ENCODE measurements at regions not wholly inside any gene's neighbourhood (a gene's known extent, or its start where the extent isn't known, plus 50 kb on each side); places are given as distances from the start of the nearest gene placed in this dataset.

- in situ Hi-C loops (cut with MboI; ENCODE audit: low pct_unique_long_range_greater_than_20kb, low sequenced_read_pairs) = no loop called here
- DNase-seq = no peak
These were observed 187.6 kb upstream of the KLF14 start for GRCh38 chr7:130921391-130922180.

GRCh38 chr7:130922206-130923112 lies 188.5 kb upstream of the KLF14 start:
- in situ Hi-C loops (cut with MboI; ENCODE audit: low pct_unique_long_range_greater_than_20kb, low sequenced_read_pairs) = no loop called here
- DNase-seq = no peak

DNA sequence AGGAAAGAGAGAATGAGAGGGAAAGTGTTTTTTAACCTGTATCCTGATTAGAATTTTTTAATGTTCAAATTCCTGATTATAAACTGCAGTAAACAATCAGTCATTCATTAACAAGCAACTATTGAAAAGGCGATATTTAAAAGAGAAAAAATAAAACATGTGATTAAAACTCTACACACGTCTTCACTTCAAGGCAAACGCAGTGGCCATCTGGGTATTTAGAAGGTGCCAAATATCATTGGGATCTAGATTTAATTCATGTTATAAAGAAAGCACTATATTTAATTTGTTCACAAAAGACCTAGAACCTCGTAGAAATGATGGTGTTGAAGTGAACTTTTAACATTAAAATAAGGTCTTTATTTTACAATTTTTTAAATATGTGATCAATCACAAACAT lies 189.4 kb upstream of the KLF14 start:
- DNase-seq = no peak
- in situ Hi-C loops (cut with MboI; ENCODE audit: low pct_unique_long_range_greater_than_20kb, low sequenced_read_pairs) = no loop called here

GRCh38 chr7:130923930-130924329 lies 189.9 kb upstream of the KLF14 start:
- in situ Hi-C loops (cut with MboI; ENCODE audit: low pct_unique_long_range_greater_than_20kb, low sequenced_read_pairs) = no loop called here
- no peak for DNase-seq

- DNase-seq = no peak
- in situ Hi-C loops (cut with MboI; ENCODE audit: low pct_unique_long_range_greater_than_20kb, low sequenced_read_pairs) = no loop called here
These were observed 191.3 kb upstream of the KLF14 start for GRCh38 chr7:130925136-130925794.

DNA sequence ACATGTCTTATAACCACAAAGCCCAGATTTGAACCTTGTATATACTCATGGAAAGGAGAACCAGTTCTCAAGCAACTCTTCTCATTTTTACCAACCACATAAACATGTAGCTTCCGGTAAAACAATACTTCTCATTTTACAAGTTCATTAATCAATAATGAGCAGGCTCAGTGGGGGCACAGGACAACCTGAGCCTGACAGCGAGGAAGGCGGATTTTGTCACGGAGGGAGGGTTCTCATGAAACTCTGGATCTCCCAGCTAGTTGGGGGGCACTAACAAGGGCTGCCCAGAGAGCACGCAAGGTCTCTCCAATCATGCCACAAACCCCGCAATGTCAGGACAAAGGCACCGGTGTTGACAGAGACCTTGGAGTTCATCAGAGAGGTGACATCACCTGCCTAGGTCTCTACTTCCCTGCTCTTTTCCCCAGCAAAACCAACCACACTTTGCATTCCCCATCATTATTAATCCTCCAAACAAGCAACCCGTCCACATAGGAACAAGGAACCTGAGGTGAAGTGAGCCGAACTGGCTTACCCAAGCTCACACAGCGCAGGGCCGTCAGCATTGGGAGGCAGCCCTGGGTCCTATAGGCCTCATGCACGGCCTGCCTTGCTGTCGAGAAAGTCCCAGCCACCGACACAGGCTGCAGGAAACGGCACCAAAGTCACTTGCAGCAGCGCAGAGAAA lies 192.1 kb upstream of the KLF14 start:
- in situ Hi-C loops (cut with MboI; ENCODE audit: low pct_unique_long_range_greater_than_20kb, low sequenced_read_pairs) = no loop called here
- DNase-seq = peak; percentile 72

GRCh38 chr7:130927062-130927461 lies 193.1 kb upstream of the KLF14 start:
- in situ Hi-C loops (cut with MboI; ENCODE audit: low pct_unique_long_range_greater_than_20kb, low sequenced_read_pairs) = no loop called here
- DNase-seq = no peak

DNA sequence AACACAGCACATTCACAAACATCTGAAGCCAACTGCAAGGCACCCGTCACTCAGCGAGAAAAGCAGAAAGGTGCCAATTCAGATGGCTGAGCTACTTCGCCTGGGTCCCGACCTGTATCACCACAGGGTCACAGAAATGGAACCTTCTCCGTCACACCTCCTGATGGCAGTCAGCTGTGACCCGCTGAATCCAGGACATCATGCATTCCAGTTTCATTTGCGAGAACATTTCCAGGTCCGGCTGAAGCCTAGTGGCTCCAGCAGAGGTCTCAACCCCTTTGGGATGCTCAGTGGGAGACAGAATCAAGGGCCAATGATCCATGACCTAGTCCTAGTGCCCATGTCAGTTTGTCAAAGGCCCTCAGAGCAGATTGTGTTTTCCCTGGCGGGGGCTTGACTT lies 193.6 kb upstream of the KLF14 start:
- no peak for DNase-seq
- in situ Hi-C loops (cut with MboI; ENCODE audit: low pct_unique_long_range_greater_than_20kb, low sequenced_read_pairs) = no loop called here

DNA sequence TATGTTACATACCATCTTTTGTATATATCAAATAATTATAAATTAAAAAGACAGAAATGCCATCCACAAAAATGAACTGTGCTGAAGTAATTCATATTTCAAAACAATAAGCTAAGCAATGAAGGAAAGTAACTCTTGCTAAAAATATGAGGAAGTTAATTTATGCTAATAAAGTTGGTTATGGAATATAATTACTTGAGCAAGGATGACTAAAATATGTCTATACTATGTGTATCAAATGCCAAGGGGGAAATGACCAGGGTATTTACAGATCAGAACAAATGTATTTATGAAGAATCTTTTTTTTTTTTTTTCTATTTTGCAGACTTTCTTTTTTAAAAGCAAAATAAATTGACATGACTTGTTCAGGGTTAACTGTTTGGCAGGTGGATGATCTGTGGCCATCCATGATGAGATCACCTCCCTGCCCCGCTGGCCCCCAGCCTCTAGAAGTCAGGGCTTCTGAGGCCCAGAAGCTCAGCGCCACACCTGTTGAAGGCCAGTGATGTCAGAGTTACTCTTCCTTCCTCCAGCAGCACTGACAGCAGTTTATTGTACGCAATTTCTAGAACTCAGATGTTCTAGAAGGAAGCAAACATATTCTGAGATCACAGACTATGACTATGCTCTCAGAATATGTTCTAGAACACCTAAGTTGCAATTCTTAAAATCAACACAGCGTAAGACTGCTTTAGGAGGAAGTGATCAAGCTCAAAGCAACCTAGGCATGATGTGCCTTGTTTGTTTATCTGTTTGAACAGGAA lies 196.1 kb upstream of the KLF14 start:
- in situ Hi-C loops (cut with MboI; ENCODE audit: low pct_unique_long_range_greater_than_20kb, low sequenced_read_pairs) = no loop called here
- no peak for DNase-seq

- in situ Hi-C loops (cut with MboI; ENCODE audit: low pct_unique_long_range_greater_than_20kb, low sequenced_read_pairs) = no loop called here
- DNase-seq = no peak
These were observed 196.7 kb upstream of the KLF14 start for GRCh38 chr7:130930681-130931080.

GRCh38 chr7:130931423-130931822 lies 197.4 kb upstream of the KLF14 start:
- in situ Hi-C loops (cut with MboI; ENCODE audit: low pct_unique_long_range_greater_than_20kb, low sequenced_read_pairs) = no loop called here
- DNase-seq = no peak

DNA sequence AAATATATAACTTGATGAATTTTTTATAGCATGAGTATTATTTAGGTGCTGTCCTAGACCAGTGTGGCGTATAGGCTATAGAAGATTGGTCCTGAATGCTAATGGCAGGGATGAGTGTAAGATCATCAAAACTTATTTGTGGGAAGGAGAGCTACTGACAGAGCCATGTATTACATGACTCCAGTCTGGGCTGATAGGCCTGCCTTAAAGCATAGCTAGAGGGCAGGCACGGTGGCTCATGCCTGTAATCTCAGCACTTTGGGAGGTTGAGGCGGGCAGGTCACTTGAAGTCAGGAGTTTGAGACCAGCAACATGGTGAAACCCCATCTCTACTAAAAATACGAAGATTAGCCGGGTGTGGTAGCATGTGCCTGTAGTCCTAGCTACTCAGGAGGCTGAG lies 198.1 kb upstream of the KLF14 start:
- in situ Hi-C loops (cut with MboI; ENCODE audit: low pct_unique_long_range_greater_than_20kb, low sequenced_read_pairs) = no loop called here
- DNase-seq = no peak

DNA sequence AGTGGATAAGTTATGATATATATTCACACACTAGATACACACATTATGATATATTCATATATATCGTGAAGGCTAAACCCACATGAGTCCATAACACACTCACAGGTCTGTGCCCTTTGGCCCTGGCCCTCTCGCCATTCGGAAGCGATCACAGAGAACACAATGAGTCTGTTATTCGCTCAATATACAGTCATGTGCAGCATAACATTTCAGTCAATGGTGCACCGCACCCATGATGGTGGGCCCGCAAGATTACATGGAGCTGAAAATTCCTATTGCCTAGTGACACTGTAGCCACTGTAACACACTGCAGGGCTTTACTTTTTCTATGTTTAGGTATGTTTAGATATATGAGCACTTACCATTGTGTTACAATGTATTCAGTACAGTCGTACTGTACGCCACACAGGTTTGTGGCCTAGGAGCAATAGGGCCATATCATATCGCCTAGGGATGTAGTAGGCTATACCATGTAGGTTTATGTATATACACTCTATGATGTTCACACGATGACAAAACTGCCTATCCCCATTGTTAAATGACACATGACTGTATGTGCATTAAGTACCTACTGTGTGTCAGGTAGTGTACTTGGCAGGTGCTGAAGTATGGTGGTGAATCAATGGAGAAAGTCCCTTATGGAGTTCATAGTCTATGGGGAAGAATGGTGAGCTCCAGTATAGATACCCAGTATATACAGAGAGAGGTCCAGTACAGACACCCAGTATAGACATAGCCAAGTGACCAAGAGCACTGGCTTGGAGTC lies 198.8 kb upstream of the KLF14 start:
- in situ Hi-C loops (cut with MboI; ENCODE audit: low pct_unique_long_range_greater_than_20kb, low sequenced_read_pairs) = no loop called here
- DNase-seq = no peak

DNA sequence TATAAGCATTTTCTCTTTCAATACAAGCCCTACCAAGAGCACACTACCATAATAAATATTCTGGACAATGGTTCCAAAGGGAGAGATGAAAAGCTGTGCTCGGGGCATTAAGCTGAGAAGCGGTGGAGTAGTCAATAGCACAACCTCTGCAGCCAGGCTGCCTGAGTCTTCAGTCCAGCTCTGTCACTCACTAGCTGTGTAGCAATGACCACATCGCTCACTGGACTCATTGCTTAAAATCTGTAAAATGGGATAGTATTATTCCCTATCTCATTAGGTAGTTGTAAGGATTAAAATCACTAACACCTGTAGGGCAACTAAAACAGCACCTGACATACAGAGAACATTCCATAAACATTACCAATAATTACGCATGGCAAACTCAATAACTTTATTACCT lies 199.9 kb upstream of the KLF14 start:
- DNase-seq = no peak
- in situ Hi-C loops (cut with MboI; ENCODE audit: low pct_unique_long_range_greater_than_20kb, low sequenced_read_pairs) = no loop called here

GRCh38 chr7:130935564-130936157 lies 201.7 kb upstream of the KLF14 start:
- in situ Hi-C loops (cut with MboI; ENCODE audit: low pct_unique_long_range_greater_than_20kb, low sequenced_read_pairs) = no loop called here
- DNase-seq = no peak

DNA sequence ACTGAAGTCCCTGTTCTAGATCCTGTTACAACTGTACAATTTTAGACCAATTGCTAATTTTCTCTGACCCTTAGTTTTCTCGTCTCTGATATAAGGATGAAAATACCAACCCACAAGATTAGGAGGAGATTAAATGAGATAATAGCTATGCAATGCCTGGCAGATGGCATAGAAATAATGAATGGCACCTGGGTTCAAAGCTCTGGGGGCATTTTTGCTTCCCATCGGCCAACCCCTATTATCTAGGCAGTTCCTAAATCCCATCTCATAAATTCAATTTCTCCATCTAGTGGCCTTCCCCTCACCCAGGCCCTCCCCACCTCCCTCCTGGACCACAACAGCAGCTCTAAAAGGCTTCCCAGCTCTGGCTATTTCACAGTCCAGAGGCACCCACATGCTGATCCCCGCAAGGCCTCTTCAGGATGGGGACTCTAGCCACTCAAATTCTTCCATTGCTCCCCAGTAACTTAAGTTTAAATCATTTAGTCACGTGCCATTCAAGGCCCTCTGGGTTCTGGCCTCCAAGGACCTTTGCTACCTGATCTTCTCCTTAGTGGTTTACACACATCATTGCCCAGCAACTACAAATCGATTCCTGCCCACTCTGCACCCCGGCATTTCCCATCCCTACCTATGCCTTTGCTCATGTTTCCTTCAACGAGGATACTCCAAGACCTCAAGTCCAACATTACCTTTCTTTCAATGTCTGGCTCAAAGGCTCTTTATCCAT lies 202.4 kb upstream of the KLF14 start:
- in situ Hi-C loops (cut with MboI; ENCODE audit: low pct_unique_long_range_greater_than_20kb, low sequenced_read_pairs) = no loop called here
- no peak for DNase-seq

DNA sequence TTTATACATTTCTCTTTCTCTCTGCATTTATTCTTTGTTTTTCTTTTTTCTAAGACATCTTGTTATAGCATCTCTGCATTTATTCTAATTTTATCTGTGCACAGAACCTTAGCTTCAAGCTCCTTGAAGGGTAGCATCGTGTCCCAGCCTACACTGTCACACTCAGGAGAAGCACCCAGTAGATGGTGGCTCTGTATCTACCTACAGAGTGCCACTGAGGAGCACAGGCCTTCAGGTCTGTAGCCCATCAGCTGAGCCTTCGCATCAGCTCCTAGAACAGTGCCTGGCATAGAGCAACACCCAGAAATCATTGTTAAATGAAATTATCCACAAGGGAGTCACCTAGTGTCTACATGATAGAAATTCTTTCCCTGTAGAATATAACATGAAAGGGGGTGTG lies 203.0 kb upstream of the KLF14 start:
- no peak for DNase-seq
- in situ Hi-C loops (cut with MboI; ENCODE audit: low pct_unique_long_range_greater_than_20kb, low sequenced_read_pairs) = no loop called here
